Spinal cord (tissue), 9 donors: ENCODE measurements at regions not wholly inside any gene's neighbourhood (a gene's known extent, or its start where the extent isn't known, plus 50 kb on each side); places are given as distances from the start of the nearest gene placed in this dataset.

Source experiments
- DNase-seq, 6 donors: peaks; one replicate each; pipeline versions ENCODE4 v3.0.0 to v3.0.0-alpha.2; 2013 to 2015; ENCODE audit warnings: low spot score in 6 of 6, low read depth in 4 of 6
- H3K27ac ChIP-seq: one replicate; pipeline ENCODE4 v1.5.1; 2013; ENCODE audit warnings: low read depth, low read length, control low read depth
- H3K27me3 ChIP-seq: one replicate; pipeline ENCODE4 v1.6.1; 2013; ENCODE audit warnings: low read length; ENCODE audit not compliant: control insufficient read depth, insufficient read depth
- H3K36me3 ChIP-seq: one replicate; pipeline ENCODE4 v1.6.1; 2013; ENCODE audit warnings: low read length; ENCODE audit not compliant: control insufficient read depth, insufficient read depth
- H3K4me1 ChIP-seq: one replicate; pipeline ENCODE4 v1.6.1; 2013; ENCODE audit warnings: low read length; ENCODE audit not compliant: control insufficient read depth, insufficient read depth
- H3K4me3 ChIP-seq: one replicate; pipeline ENCODE4 v1.5.1; 2013; ENCODE audit warnings: low read depth, low read length, control low read depth
- H3K9me3 ChIP-seq: one replicate; pipeline ENCODE4 v1.6.1; 2013; ENCODE audit warnings: low read length; ENCODE audit not compliant: control insufficient read depth, insufficient read depth
- WGBS: methylation state at CpG from one replicate; pipeline ENCODE4 v1.1.5; 2013; ENCODE audit warnings: missing lambda C conversion rate; ENCODE audit not compliant: insufficient coverage; 5-methylcytosine and 5-hydroxymethylcytosine counted together
- donor health status: healthy.

DNA sequence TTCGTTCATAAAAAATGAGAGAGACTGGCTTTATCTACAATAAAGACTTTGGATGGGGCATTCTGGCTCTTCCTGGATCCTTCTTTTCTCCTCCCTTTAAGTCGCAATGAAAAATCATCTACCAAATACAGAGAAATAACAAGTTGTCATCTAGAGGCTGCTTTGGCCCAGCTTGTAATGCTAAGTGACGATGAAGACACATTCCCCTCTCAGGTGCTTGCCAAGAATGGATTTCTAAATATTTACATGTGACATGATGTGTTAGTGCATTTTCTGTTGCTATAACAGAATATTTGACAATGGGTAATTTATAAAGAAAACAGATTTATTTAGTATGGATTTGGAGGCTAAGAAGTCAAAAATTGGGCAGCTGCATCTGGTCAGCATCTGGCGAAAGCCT lies 308.6 kb upstream of the NPVF start:
- Histone ChIP-seq H3K27ac (no peak overlapping the region), H3K4me1 (peaks cover 3% of the 10 kb centered on the region), H3K4me3 (no peak overlapping the region), H3K9me3 (no peaks in the 10 kb centered on the region), H3K27me3 (no peaks in the 10 kb centered on the region), H3K36me3 (no peaks in the 10 kb centered on the region)
- no CpG with 5 or more reads among the region's 4 CpGs for WGBS
- DNase-seq, result no peak

GRCh38 chr7:25537662-25538375 lies 309.5 kb upstream of the NPVF start:
- no peak for DNase-seq
- H3K27ac ChIP-seq, result no peak overlapping the region
- H3K36me3 ChIP-seq, result no peaks in the 10 kb centered on the region

GRCh38 chr7:25541094-25541821 lies 313.0 kb upstream of the NPVF start:
- Histone ChIP-seq H3K27me3 (no peaks in the 10 kb centered on the region), H3K27ac (peak overlapping the region; percentile 54), H3K4me1 (peaks cover 5% of the 10 kb centered on the region), H3K9me3 (no peaks in the 10 kb centered on the region), H3K36me3 (no peaks in the 10 kb centered on the region), H3K4me3 (no peak overlapping the region)
- WGBS, result 29% methylated on average over 1 of the region's 6 CpGs
- DNase-seq, result peak in 2 of 6 donors; percentile 70 to 72

More at GRCh38 chr7:25537662-25538375, 309.5 kb upstream of the NPVF start:
- H3K27me3 ChIP-seq, result no peaks in the 10 kb centered on the region
- H3K9me3 ChIP-seq, result no peaks in the 10 kb centered on the region
- H3K4me3 ChIP-seq, result no peak overlapping the region
- peaks cover 5% of the 10 kb centered on the region for H3K4me1 ChIP-seq
- 88% methylated on average over 1 of the region's 3 CpGs for WGBS

GRCh38 chr7:25541877-25542276 lies 313.6 kb upstream of the NPVF start:
- WGBS, result 66% methylated on average over 3 of the region's 3 CpGs
- no peak for DNase-seq
- no peaks in the 10 kb centered on the region for H3K9me3 ChIP-seq
- H3K36me3 ChIP-seq, result no peaks in the 10 kb centered on the region
- no peak overlapping the region for H3K4me3 ChIP-seq
- peak overlapping the region; percentile 4 for H3K27ac ChIP-seq
- H3K4me1 ChIP-seq, result peaks cover 5% of the 10 kb centered on the region
- H3K27me3 ChIP-seq, result no peaks in the 10 kb centered on the region

- no peak for DNase-seq
- WGBS, result 89% methylated on average over 7 of the region's 7 CpGs
Observed at GRCh38 chr7:25543210-25543609, 314.9 kb upstream of the NPVF start.

GRCh38 chr7:25543798-25544197 lies 315.5 kb upstream of the NPVF start:
- H3K4me3 ChIP-seq, result no peak overlapping the region
- no peaks in the 10 kb centered on the region for H3K36me3 ChIP-seq
- no CpG with 5 or more reads among the region's 2 CpGs for WGBS
- H3K4me1 ChIP-seq, result peaks cover 5% of the 10 kb centered on the region
- H3K9me3 ChIP-seq, result no peaks in the 10 kb centered on the region
- H3K27ac ChIP-seq, result no peak overlapping the region
- no peaks in the 10 kb centered on the region for H3K27me3 ChIP-seq
- DNase-seq, result no peak

More at GRCh38 chr7:25543210-25543609, 314.9 kb upstream of the NPVF start:
- no peaks in the 10 kb centered on the region for H3K27me3 ChIP-seq
- no peaks in the 10 kb centered on the region for H3K36me3 ChIP-seq
- no peaks in the 10 kb centered on the region for H3K9me3 ChIP-seq
- H3K4me3 ChIP-seq, result no peak overlapping the region
- H3K27ac ChIP-seq, result no peak overlapping the region
- H3K4me1 ChIP-seq, result peaks cover 5% of the 10 kb centered on the region

DNA sequence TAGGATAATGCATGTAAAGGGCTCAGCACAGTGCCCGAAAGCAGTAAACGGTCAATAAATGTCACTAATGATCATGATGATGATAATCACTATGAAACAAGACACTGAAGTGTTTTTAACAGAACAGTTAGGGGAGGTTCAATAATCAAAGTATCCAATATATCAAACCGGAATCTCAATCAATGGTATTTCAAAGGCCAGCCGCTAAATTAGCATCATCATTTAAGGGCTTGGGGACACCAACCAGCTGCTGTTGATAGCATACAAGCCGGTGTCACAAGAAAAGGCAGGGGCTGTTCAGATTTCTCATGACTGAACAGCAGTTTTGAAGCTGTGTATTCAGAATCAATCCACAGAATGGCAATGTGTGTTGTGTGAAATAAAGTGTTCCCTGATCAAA lies 316.0 kb upstream of the NPVF start:
- Histone ChIP-seq H3K27me3 (no peaks in the 10 kb centered on the region), H3K27ac (no peak overlapping the region), H3K4me3 (no peak overlapping the region), H3K4me1 (peaks cover 5% of the 10 kb centered on the region), H3K36me3 (no peaks in the 10 kb centered on the region), H3K9me3 (no peaks in the 10 kb centered on the region)
- WGBS, result 57% methylated on average over 3 of the region's 5 CpGs
- peak in 1 of 6 donors; percentile 71 for DNase-seq

- Histone ChIP-seq H3K4me1 (peaks cover 5% of the 10 kb centered on the region), H3K27ac (no peak overlapping the region), H3K9me3 (no peaks in the 10 kb centered on the region), H3K27me3 (no peaks in the 10 kb centered on the region), H3K36me3 (no peaks in the 10 kb centered on the region), H3K4me3 (no peak overlapping the region)
- DNase-seq, result no peak
- 81% methylated on average over 3 of the region's 7 CpGs for WGBS
Observed at GRCh38 chr7:25545124-25546008, 317.1 kb upstream of the NPVF start.

DNA sequence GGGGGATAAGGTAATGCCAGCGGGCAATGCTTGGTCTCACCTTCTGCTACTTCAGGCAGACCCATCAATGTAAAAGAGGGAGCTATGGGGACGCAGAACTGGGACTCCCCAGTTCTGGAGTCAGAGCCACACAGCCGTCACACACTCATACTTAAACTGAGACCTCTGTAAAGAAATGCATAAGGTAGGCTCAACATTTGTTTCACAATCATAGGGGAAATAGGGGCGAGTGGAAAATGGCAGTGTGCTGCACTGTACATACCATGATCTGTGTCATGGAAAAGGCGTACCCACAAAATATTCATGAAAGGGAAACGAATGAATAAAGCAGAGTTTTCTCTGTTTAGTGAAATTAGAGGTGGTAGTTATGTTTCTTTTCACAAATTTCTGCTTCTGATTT lies 318.0 kb upstream of the NPVF start:
- WGBS, result 100% methylated on average over 1 of the region's 6 CpGs

More for the DNA sequence above, 318.0 kb upstream of the NPVF start:
- H3K27me3 ChIP-seq, result no peaks in the 10 kb centered on the region
- no peaks in the 10 kb centered on the region for H3K36me3 ChIP-seq
- DNase-seq, result no peak
- no peak overlapping the region for H3K27ac ChIP-seq
- H3K4me3 ChIP-seq, result no peak overlapping the region
- no peaks in the 10 kb centered on the region for H3K9me3 ChIP-seq
- H3K4me1 ChIP-seq, result peaks cover 2% of the 10 kb centered on the region
